Prostate gland (tissue), 2 donors: ENCODE measurements at regions not wholly inside any gene's neighbourhood (a gene's known extent, or its start where the extent isn't known, plus 50 kb on each side); places are given as distances from the start of the nearest gene placed in this dataset.
"Not testable (repeated sequence)": the region's sequence is repeated elsewhere in the genome, so short reads cannot be mapped to it uniquely, and the experiment has no call there.

Source experiments
- POLR2A ChIP-seq: fragments of 450-650 bp; IDR thresholded peaks from one replicate; pipeline ENCODE4 v1.6.1; 2016; ENCODE audit warnings: antibody characterized with exemption, mild to moderate bottlenecking
- POLR2AphosphoS5 ChIP-seq: sonication (generic); formaldehyde crosslinking; IDR thresholded peaks from one replicate; pipeline ENCODE4 v1.6.1; 2017; ENCODE audit warnings: antibody characterized with exemption
- TF ChIP-seq, protein P1 (sequence below), 4 experiments: fragments of 200-600 bp in 2 of 4; fragments of 450-650 bp in 2 of 4; sonication (generic) in 2 of 4; IDR thresholded peaks; 1 replicate in 3 of 4; 2 replicates in 1 of 4; pipeline ENCODE4 v1.5.1; 2016 to 2019; ENCODE audit warnings: antibody characterized with exemption in 4 of 4, mild to moderate bottlenecking in 2 of 4, moderate library complexity in 2 of 4

DNA sequence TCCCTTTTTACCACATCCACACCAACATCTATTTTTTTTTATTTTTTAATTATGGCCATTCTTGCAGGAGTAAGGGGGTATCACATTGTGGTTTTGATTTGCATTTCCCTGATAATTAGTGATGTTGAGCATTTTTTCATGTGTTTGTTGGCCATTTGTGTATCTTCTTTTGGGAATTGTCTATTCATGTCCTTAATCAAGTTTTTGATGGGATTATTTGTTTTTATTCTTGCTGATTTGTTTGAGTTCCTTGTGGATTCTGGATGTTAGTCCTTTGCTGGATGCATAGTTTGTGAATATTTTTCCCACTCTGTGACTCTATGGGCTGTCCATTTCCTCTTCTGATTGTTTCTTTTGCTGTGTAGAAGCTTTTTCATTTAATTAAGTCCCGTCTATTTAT, 385.1 kb downstream of the UTRN start:
- TF ChIP-seq, protein P1, sequence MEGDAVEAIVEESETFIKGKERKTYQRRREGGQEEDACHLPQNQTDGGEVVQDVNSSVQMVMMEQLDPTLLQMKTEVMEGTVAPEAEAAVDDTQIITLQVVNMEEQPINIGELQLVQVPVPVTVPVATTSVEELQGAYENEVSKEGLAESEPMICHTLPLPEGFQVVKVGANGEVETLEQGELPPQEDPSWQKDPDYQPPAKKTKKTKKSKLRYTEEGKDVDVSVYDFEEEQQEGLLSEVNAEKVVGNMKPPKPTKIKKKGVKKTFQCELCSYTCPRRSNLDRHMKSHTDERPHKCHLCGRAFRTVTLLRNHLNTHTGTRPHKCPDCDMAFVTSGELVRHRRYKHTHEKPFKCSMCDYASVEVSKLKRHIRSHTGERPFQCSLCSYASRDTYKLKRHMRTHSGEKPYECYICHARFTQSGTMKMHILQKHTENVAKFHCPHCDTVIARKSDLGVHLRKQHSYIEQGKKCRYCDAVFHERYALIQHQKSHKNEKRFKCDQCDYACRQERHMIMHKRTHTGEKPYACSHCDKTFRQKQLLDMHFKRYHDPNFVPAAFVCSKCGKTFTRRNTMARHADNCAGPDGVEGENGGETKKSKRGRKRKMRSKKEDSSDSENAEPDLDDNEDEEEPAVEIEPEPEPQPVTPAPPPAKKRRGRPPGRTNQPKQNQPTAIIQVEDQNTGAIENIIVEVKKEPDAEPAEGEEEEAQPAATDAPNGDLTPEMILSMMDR (IDR thresholded peaks at IDR 0.05) = not testable (repeated sequence)
- TF ChIP-seq POLR2A, POLR2AphosphoS5: not testable (repeated sequence)
